SK-N-SH (cell line): ENCODE measurements at regions not wholly inside any gene's neighbourhood (a gene's known extent, or its start where the extent isn't known, plus 50 kb on each side); places are given as distances from the start of the nearest gene placed in this dataset.

Source experiments
- CTCF ChIA-PET: fragments of 300-600, 350-600 bp; formaldehyde crosslinking; extraction: SDS; loops from one replicate; lab custom pipeline; 2021; lab: Yijun Ruan, JAX
- POLR2A ChIA-PET: fragments of 350-600 bp; sonication (Branson Sonifier 250); formaldehyde crosslinking; extraction: SDS; loops from one replicate; lab custom pipeline; 2020; ENCODE audit warnings: antibody characterized with exemption, inconsistent platforms; lab: Yijun Ruan, JAX
- DNase-seq: peaks from one replicate; pipeline ENCODE4 v3.0.0; 2012
- H2AFZ ChIP-seq: fragments of 200-600 bp; sonication (generic); 2 replicates; pipeline ENCODE4 v1.8.1; 2016; ENCODE audit warnings: antibody characterized with exemption, mild to moderate bottlenecking, low read depth
- H3F3A ChIP-seq: fragments of 200-600 bp; sonication (generic); replicated peaks from 2 replicates; pipeline ENCODE3; 2016; ENCODE audit warnings: antibody characterized with exemption, mild to moderate bottlenecking; ENCODE audit not compliant: insufficient read depth
- H3K27ac ChIP-seq, 2 experiments: fragments of 200-500 bp in 1 of 2; fragments of 200-600 bp in 1 of 2; sonication (Bioruptor generic) in 1 of 2; sonication (generic), shearing (Covaris generic) in 1 of 2; 2 replicates each; pipeline versions ENCODE4 v1.5.1 to v1.6.1; 2014 to 2016; ENCODE audit warnings: low read depth in 2 of 2, inconsistent platforms in 1 of 2, low read length in 1 of 2, mild to moderate bottlenecking in 1 of 2, mixed read lengths in 1 of 2
- H3K27me3 ChIP-seq: fragments of 200-600 bp; sonication (generic), shearing (Covaris generic); 2 replicates; pipeline ENCODE4 v1.6.1; 2016; ENCODE audit warnings: mixed run types; ENCODE audit not compliant: insufficient read depth
- H3K36me3 ChIP-seq, 2 experiments: fragments of 200-500 bp in 1 of 2; fragments of 200-600 bp in 1 of 2; sonication (Bioruptor generic) in 1 of 2; sonication (generic) in 1 of 2; replicated peaks in 1 of 2; 2 replicates each; pipeline versions ENCODE3 to v1.5.1; 2014 to 2016; ENCODE audit warnings: low read length in 1 of 2, mild to moderate bottlenecking in 1 of 2; ENCODE audit not compliant: insufficient read depth in 2 of 2, control insufficient read depth in 1 of 2
- H3K4me1 ChIP-seq, 2 experiments: fragments of 200-500 bp in 1 of 2; fragments of 200-600 bp in 1 of 2; sonication (Bioruptor generic) in 1 of 2; sonication (generic), shearing (Covaris generic) in 1 of 2; 2 replicates each; pipeline versions ENCODE4 v1.5.1 to v1.6.1; 2014 to 2016; ENCODE audit warnings: low read depth in 1 of 2, low read length in 1 of 2, mixed run types in 1 of 2; ENCODE audit not compliant: insufficient read depth in 2 of 2, control insufficient read depth in 1 of 2
- H3K4me2 ChIP-seq: fragments of 200-600 bp; sonication (generic), shearing (Covaris generic); 2 replicates; pipeline ENCODE4 v1.6.1; 2017; ENCODE audit warnings: mixed run types
- H3K4me3 ChIP-seq, 2 experiments: fragments of 200-500 bp in 1 of 2; fragments of 200-600 bp in 1 of 2; sonication (Bioruptor generic) in 1 of 2; sonication (generic), shearing (Covaris generic) in 1 of 2; 2 replicates each; pipeline versions ENCODE4 v1.5.1 to v1.8.1; 2014 to 2016; ENCODE audit warnings: low read depth in 2 of 2, inconsistent platforms in 1 of 2, low read length in 1 of 2, mild to moderate bottlenecking in 1 of 2, mixed read lengths in 1 of 2, moderate library complexity in 1 of 2
- H3K79me2 ChIP-seq: fragments of 200-600 bp; sonication (generic); 2 replicates; pipeline ENCODE4 v1.8.1; 2017; ENCODE audit warnings: mild to moderate bottlenecking; ENCODE audit not compliant: insufficient read depth
- H3K9ac ChIP-seq: fragments of 200-600 bp; sonication (generic); 2 replicates; pipeline ENCODE4 v1.6.1; 2017; ENCODE audit warnings: mixed run types
- H3K9me2 ChIP-seq: fragments of 200-600 bp; sonication (generic); 2 replicates; pipeline ENCODE4 v1.6.1; 2017; ENCODE audit warnings: mixed run types
- H3K9me3 ChIP-seq: fragments of 200-600 bp; sonication (generic); 2 replicates; pipeline ENCODE4 v1.6.1; 2017; ENCODE audit warnings: mixed run types, mild to moderate bottlenecking, moderate library complexity
- H4K20me1 ChIP-seq: fragments of 200-600 bp; sonication (generic); 2 replicates; pipeline ENCODE4 v1.6.1; 2017; ENCODE audit warnings: mild to moderate bottlenecking, mixed run types; ENCODE audit not compliant: insufficient read depth
- CTCF ChIP-seq: fragments of 200-600 bp; sonication (generic); IDR thresholded peaks from 2 replicates; pipeline ENCODE4 v1.6.1; 2017; ENCODE audit warnings: antibody characterized with exemption, mild to moderate bottlenecking, moderate library complexity
- ELF1 ChIP-seq: IDR thresholded peaks from 2 replicates; pipeline ENCODE4 v1.4.0; 2012
- EP300 ChIP-seq, 2 experiments: IDR thresholded peaks; 2 replicates each; pipeline versions ENCODE4 v1.4.0 to v1.6.1; 2012; ENCODE audit warnings: borderline replicate concordance in 1 of 2, low read depth in 1 of 2, low read length in 1 of 2
- EZH2phosphoT487 ChIP-seq: fragments of 200-600 bp; sonication (generic); IDR thresholded peaks from 2 replicates; pipeline ENCODE4 v1.6.1; 2017; ENCODE audit warnings: low read depth, mixed run types, mild to moderate bottlenecking, antibody characterized with exemption, moderate library complexity, borderline replicate concordance
- FOXJ3 ChIP-seq: sonication (generic); formaldehyde crosslinking; IDR thresholded peaks from 2 replicates; pipeline ENCODE4 v1.5.1; 2020; ENCODE audit warnings: mild to moderate bottlenecking, missing genetic modification reagents
- GATA2 ChIP-seq: sonication (generic); formaldehyde crosslinking; IDR thresholded peaks from 2 replicates; pipeline ENCODE4 v1.5.0; 2020; ENCODE audit warnings: mild to moderate bottlenecking, missing genetic modification reagents
- IRF3 ChIP-seq: fragments of 150-350 bp; IDR thresholded peaks from 2 replicates; pipeline ENCODE4 v1.6.1; 2016; ENCODE audit warnings: mild to moderate bottlenecking, low read depth, low read length
- JUND ChIP-seq: IDR thresholded peaks from 2 replicates; pipeline ENCODE4 v1.4.0; 2012
- MEF2A ChIP-seq: IDR thresholded peaks from 2 replicates; pipeline ENCODE4 v1.4.0; 2012; ENCODE audit warnings: low read depth, borderline replicate concordance
- MXI1 ChIP-seq: IDR thresholded peaks from 2 replicates; pipeline ENCODE4 v1.6.1; 2012; ENCODE audit warnings: mild to moderate bottlenecking, low read depth, low read length, improper control_type of control experiment
- NFIC ChIP-seq: IDR thresholded peaks from 2 replicates; pipeline ENCODE4 v1.4.0; 2012; ENCODE audit warnings: borderline replicate concordance
- NRF1 ChIP-seq: IDR thresholded peaks from 2 replicates; pipeline ENCODE4 v1.6.1; 2012; ENCODE audit warnings: low read depth, mild to moderate bottlenecking, low read length
- PBX3 ChIP-seq: IDR thresholded peaks from 2 replicates; pipeline ENCODE4; 2012
- RAD21 ChIP-seq: IDR thresholded peaks from 2 replicates; pipeline ENCODE4 v1.6.1; 2012; ENCODE audit warnings: mild to moderate bottlenecking, low read length
- REST ChIP-seq: IDR thresholded peaks from 2 replicates; pipeline ENCODE4 v1.6.1; 2012; ENCODE audit warnings: mild to moderate bottlenecking, low read depth, low read length, moderate library complexity
- RXRA ChIP-seq: IDR thresholded peaks from 2 replicates; pipeline ENCODE4 v1.4.0; 2012; ENCODE audit warnings: low read depth, mild to moderate bottlenecking, borderline replicate concordance
- SIN3A ChIP-seq: IDR thresholded peaks from 2 replicates; pipeline ENCODE4 v1.6.1; 2012; ENCODE audit warnings: low read depth, mild to moderate bottlenecking, low read length, moderate library complexity, borderline replicate concordance
- SMC3 ChIP-seq: IDR thresholded peaks from 2 replicates; pipeline ENCODE4 v1.6.1; 2012; ENCODE audit warnings: low read depth, low read length, improper control_type of control experiment
- TAF1 ChIP-seq: IDR thresholded peaks from 2 replicates; pipeline ENCODE4 v1.6.1; 2012; ENCODE audit warnings: low read depth, mild to moderate bottlenecking, low read length, moderate library complexity, borderline replicate concordance
- TEAD4 ChIP-seq: IDR thresholded peaks from 2 replicates; pipeline ENCODE4 v1.4.0; 2012; ENCODE audit warnings: mild to moderate bottlenecking, borderline replicate concordance; ENCODE audit not compliant: insufficient read depth
- WGBS: methylation state at CpG from one replicate; pipeline ENCODE4 v1.1.6; 2017; ENCODE audit warnings: low lambda C conversion rate; 5-methylcytosine and 5-hydroxymethylcytosine counted together

GRCh38 chr2:226671141-226671676, 128.4 kb downstream of the IRS1 start:
- TF ChIP-seq SIN3A (no peak), GATA2 (CRISPR knock-in tag) (no peak), MEF2A (no peak), CTCF (no peak), FOXJ3 (CRISPR knock-in tag) (no peak), IRF3 (no peak), PBX3 (no peak), RAD21 (no peak), NRF1 (no peak), TEAD4 (no peak), RXRA (no peak), TAF1 (no peak), NFIC (no peak), MXI1 (no peak), JUND (no peak), EZH2phosphoT487 (no peak), SMC3 (no peak), ELF1 (no peak), REST (no peak), EP300 (IDR thresholded peaks at IDR 0.05; ENCODE audit: borderline replicate concordance in 1 of 2, low read depth in 1 of 2, low read length in 1 of 2) (no peak)
- H3K36me3 ChIP-seq = no peaks in the 10 kb centered on the region
- ChIA-PET POLR2A (no interaction called here), CTCF (no interaction called here)
- no peak overlapping the region for H3K27ac ChIP-seq
- peaks cover 7% of the 10 kb centered on the region for H3F3A ChIP-seq
- H3K4me2 ChIP-seq = no peak overlapping the region
- no peak overlapping the region for H2AFZ ChIP-seq
- peaks cover 4 to 13% of the 10 kb centered on the region in 2 experiments; a peak in 3 of 4 replicates for H3K4me1 ChIP-seq
- no peaks in the 10 kb centered on the region for H3K9me3 ChIP-seq
- H3K9ac ChIP-seq = no peak overlapping the region
- H3K4me3 ChIP-seq = no peak overlapping the region
- no peaks in the 10 kb centered on the region for H3K9me2 ChIP-seq
- DNase-seq = no peak
- no peaks in the 10 kb centered on the region for H3K27me3 ChIP-seq
- WGBS = 93% methylated on average over 4 of the region's 4 CpGs
- H3K79me2 ChIP-seq = no peaks in the 10 kb centered on the region
- H4K20me1 ChIP-seq = no peaks in the 10 kb centered on the region
